Suprapubic skin (tissue), 4 donors: ENCODE measurements at regions not wholly inside any gene's neighbourhood (a gene's known extent, or its start where the extent isn't known, plus 50 kb on each side); places are given as distances from the start of the nearest gene placed in this dataset.

ENCODE experiments used
- DNase-seq, 2 donors: peaks; one replicate each; pipeline ENCODE4 v3.0.0-alpha.2; 2019; ENCODE audit warnings: low spot score in 2 of 2
- H3K27ac ChIP-seq: fragments of 200-600 bp; sonication (generic); one replicate; pipeline ENCODE4 v1.5.1; 2019
- H3K27me3 ChIP-seq: fragments of 200-600 bp; sonication (generic); one replicate; pipeline ENCODE4 v1.5.1; 2019
- H3K36me3 ChIP-seq: fragments of 200-600 bp; sonication (generic); one replicate; pipeline ENCODE4 v1.5.1; 2019
- H3K4me1 ChIP-seq: fragments of 200-600 bp; sonication (generic); one replicate; pipeline ENCODE4 v1.5.1; 2019
- H3K4me3 ChIP-seq: fragments of 200-600 bp; sonication (generic); one replicate; pipeline ENCODE4 v1.5.1; 2019; ENCODE audit warnings: mild to moderate bottlenecking
- H3K9me3 ChIP-seq: fragments of 200-600 bp; sonication (generic); one replicate; pipeline ENCODE4 v1.5.1; 2019
- CTCF ChIP-seq, 2 donors: fragments of 200-600 bp in 1 of 2; fragments of 450-650 bp in 1 of 2; sonication (generic) in 1 of 2; IDR thresholded peaks; one replicate each; pipeline ENCODE4 v1.5.1; 2016 to 2019; ENCODE audit warnings: antibody characterized with exemption in 2 of 2, mild to moderate bottlenecking in 1 of 2, moderate library complexity in 1 of 2
- EP300 ChIP-seq: sonication (generic); formaldehyde crosslinking; IDR thresholded peaks from one replicate; pipeline ENCODE4 v1.6.1; 2017; ENCODE audit warnings: antibody characterized with exemption
- POLR2A ChIP-seq, 2 donors: fragments of 450-650 bp; IDR thresholded peaks; one replicate each; pipeline ENCODE4 v1.6.1; 2017; ENCODE audit warnings: antibody characterized with exemption in 2 of 2, mild to moderate bottlenecking in 2 of 2, moderate library complexity in 2 of 2
- POLR2AphosphoS5 ChIP-seq, 3 donors: sonication (generic); formaldehyde crosslinking; IDR thresholded peaks; one replicate each; pipeline ENCODE4 v1.6.1; 2017; ENCODE audit warnings: antibody characterized with exemption in 3 of 3
- WGBS: methylation state at CpG from one replicate; pipeline ENCODE4 v1.1.5; 2018; 5-methylcytosine and 5-hydroxymethylcytosine counted together

GRCh38 chr3:622314-622713 is 425.8 kb downstream of the CHL1 start:
- Histone ChIP-seq H3K4me3 (no peak overlapping the region), H3K9me3 (no peaks in the 10 kb centered on the region), H3K27ac (no peak overlapping the region), H3K4me1 (no peaks in the 10 kb centered on the region), H3K27me3 (no peaks in the 10 kb centered on the region), H3K36me3 (no peaks in the 10 kb centered on the region)
- TF ChIP-seq EP300 (no peak), POLR2A (IDR thresholded peaks at IDR 0.05) (no peak), POLR2AphosphoS5 (IDR thresholded peaks at IDR 0.05) (no peak), CTCF (IDR thresholded peaks at IDR 0.05) (no peak)
- no peak for DNase-seq
- 91% methylated on average over 7 of the region's 7 CpGs for WGBS

GRCh38 chr3:623914-624545 is 427.5 kb downstream of the CHL1 start:
- Histone ChIP-seq H3K27me3 (no peaks in the 10 kb centered on the region), H3K4me1 (no peaks in the 10 kb centered on the region), H3K9me3 (no peaks in the 10 kb centered on the region), H3K27ac (no peak overlapping the region), H3K4me3 (no peak overlapping the region), H3K36me3 (no peaks in the 10 kb centered on the region)
- TF ChIP-seq POLR2AphosphoS5 (IDR thresholded peaks at IDR 0.05) (no peak), EP300 (no peak), POLR2A (IDR thresholded peaks at IDR 0.05) (no peak), CTCF (IDR thresholded peaks at IDR 0.05) (no peak)
- DNase-seq = no peak
- WGBS = 79% methylated on average over 4 of the region's 4 CpGs

GRCh38 chr3:632571-633170 is 436.1 kb downstream of the CHL1 start:
- Histone ChIP-seq H3K36me3 (no peaks in the 10 kb centered on the region), H3K4me1 (no peaks in the 10 kb centered on the region), H3K27ac (no peak overlapping the region), H3K4me3 (no peak overlapping the region), H3K9me3 (no peaks in the 10 kb centered on the region), H3K27me3 (no peaks in the 10 kb centered on the region)
- TF ChIP-seq CTCF (IDR thresholded peaks at IDR 0.05) (peak in 1 of 2 donors; percentile 54), EP300 (no peak), POLR2A (IDR thresholded peaks at IDR 0.05) (no peak), POLR2AphosphoS5 (IDR thresholded peaks at IDR 0.05) (no peak)
- no peak for DNase-seq
- WGBS = 31% methylated on average over 10 of the region's 10 CpGs

- Histone ChIP-seq H3K27me3 (no peaks in the 10 kb centered on the region), H3K4me3 (no peak overlapping the region), H3K27ac (no peak overlapping the region), H3K9me3 (no peaks in the 10 kb centered on the region), H3K36me3 (no peaks in the 10 kb centered on the region), H3K4me1 (no peaks in the 10 kb centered on the region)
- TF ChIP-seq POLR2A (IDR thresholded peaks at IDR 0.05) (no peak), POLR2AphosphoS5 (IDR thresholded peaks at IDR 0.05) (no peak), EP300 (no peak), CTCF (IDR thresholded peaks at IDR 0.05) (no peak)
- DNase-seq = no peak
Measured at GRCh38 chr3:634511-634910, 437.9 kb downstream of the CHL1 start.

GRCh38 chr3:635393-635792 is 438.8 kb downstream of the CHL1 start:
- no peak for TF ChIP-seq POLR2A (IDR thresholded peaks at IDR 0.05)
- TF ChIP-seq EP300 = no peak
- TF ChIP-seq CTCF (IDR thresholded peaks at IDR 0.05) = no peak
- TF ChIP-seq POLR2AphosphoS5 (IDR thresholded peaks at IDR 0.05) = no peak
- Histone ChIP-seq H3K4me1 (no peaks in the 10 kb centered on the region), H3K36me3 (no peaks in the 10 kb centered on the region), H3K9me3 (no peaks in the 10 kb centered on the region), H3K27me3 (no peaks in the 10 kb centered on the region), H3K4me3 (no peak overlapping the region), H3K27ac (no peak overlapping the region)
- DNase-seq = no peak
